SK-N-SH (cell line): ENCODE measurements at regions not wholly inside any gene's neighbourhood (a gene's known extent, or its start where the extent isn't known, plus 50 kb on each side); places are given as distances from the start of the nearest gene placed in this dataset.

Experiments used
- CTCF ChIA-PET: fragments of 300-600, 350-600 bp; formaldehyde crosslinking; extraction: SDS; loops from one replicate; lab custom pipeline; 2021; lab: Yijun Ruan, JAX
- POLR2A ChIA-PET: fragments of 350-600 bp; sonication (Branson Sonifier 250); formaldehyde crosslinking; extraction: SDS; loops from one replicate; lab custom pipeline; 2020; ENCODE audit warnings: antibody characterized with exemption, inconsistent platforms; lab: Yijun Ruan, JAX
- DNase-seq: peaks from one replicate; pipeline ENCODE4 v3.0.0; 2012
- H2AFZ ChIP-seq: fragments of 200-600 bp; sonication (generic); 2 replicates; pipeline ENCODE4 v1.8.1; 2016; ENCODE audit warnings: antibody characterized with exemption, mild to moderate bottlenecking, low read depth
- H3F3A ChIP-seq: fragments of 200-600 bp; sonication (generic); replicated peaks from 2 replicates; pipeline ENCODE3; 2016; ENCODE audit warnings: antibody characterized with exemption, mild to moderate bottlenecking; ENCODE audit not compliant: insufficient read depth
- H3K27ac ChIP-seq, 2 experiments: fragments of 200-500 bp in 1 of 2; fragments of 200-600 bp in 1 of 2; sonication (Bioruptor generic) in 1 of 2; sonication (generic), shearing (Covaris generic) in 1 of 2; 2 replicates each; pipeline versions ENCODE4 v1.5.1 to v1.6.1; 2014 to 2016; ENCODE audit warnings: low read depth in 2 of 2, inconsistent platforms in 1 of 2, low read length in 1 of 2, mild to moderate bottlenecking in 1 of 2, mixed read lengths in 1 of 2
- H3K27me3 ChIP-seq: fragments of 200-600 bp; sonication (generic), shearing (Covaris generic); 2 replicates; pipeline ENCODE4 v1.6.1; 2016; ENCODE audit warnings: mixed run types; ENCODE audit not compliant: insufficient read depth
- H3K36me3 ChIP-seq, 2 experiments: fragments of 200-500 bp in 1 of 2; fragments of 200-600 bp in 1 of 2; sonication (Bioruptor generic) in 1 of 2; sonication (generic) in 1 of 2; replicated peaks in 1 of 2; 2 replicates each; pipeline versions ENCODE3 to v1.5.1; 2014 to 2016; ENCODE audit warnings: low read length in 1 of 2, mild to moderate bottlenecking in 1 of 2; ENCODE audit not compliant: insufficient read depth in 2 of 2, control insufficient read depth in 1 of 2
- H3K4me1 ChIP-seq, 2 experiments: fragments of 200-500 bp in 1 of 2; fragments of 200-600 bp in 1 of 2; sonication (Bioruptor generic) in 1 of 2; sonication (generic), shearing (Covaris generic) in 1 of 2; 2 replicates each; pipeline versions ENCODE4 v1.5.1 to v1.6.1; 2014 to 2016; ENCODE audit warnings: low read depth in 1 of 2, low read length in 1 of 2, mixed run types in 1 of 2; ENCODE audit not compliant: insufficient read depth in 2 of 2, control insufficient read depth in 1 of 2
- H3K4me2 ChIP-seq: fragments of 200-600 bp; sonication (generic), shearing (Covaris generic); 2 replicates; pipeline ENCODE4 v1.6.1; 2017; ENCODE audit warnings: mixed run types
- H3K4me3 ChIP-seq, 2 experiments: fragments of 200-500 bp in 1 of 2; fragments of 200-600 bp in 1 of 2; sonication (Bioruptor generic) in 1 of 2; sonication (generic), shearing (Covaris generic) in 1 of 2; 2 replicates each; pipeline versions ENCODE4 v1.5.1 to v1.8.1; 2014 to 2016; ENCODE audit warnings: low read depth in 2 of 2, inconsistent platforms in 1 of 2, low read length in 1 of 2, mild to moderate bottlenecking in 1 of 2, mixed read lengths in 1 of 2, moderate library complexity in 1 of 2
- H3K79me2 ChIP-seq: fragments of 200-600 bp; sonication (generic); 2 replicates; pipeline ENCODE4 v1.8.1; 2017; ENCODE audit warnings: mild to moderate bottlenecking; ENCODE audit not compliant: insufficient read depth
- H3K9ac ChIP-seq: fragments of 200-600 bp; sonication (generic); 2 replicates; pipeline ENCODE4 v1.6.1; 2017; ENCODE audit warnings: mixed run types
- H3K9me2 ChIP-seq: fragments of 200-600 bp; sonication (generic); 2 replicates; pipeline ENCODE4 v1.6.1; 2017; ENCODE audit warnings: mixed run types
- H3K9me3 ChIP-seq: fragments of 200-600 bp; sonication (generic); 2 replicates; pipeline ENCODE4 v1.6.1; 2017; ENCODE audit warnings: mixed run types, mild to moderate bottlenecking, moderate library complexity
- H4K20me1 ChIP-seq: fragments of 200-600 bp; sonication (generic); 2 replicates; pipeline ENCODE4 v1.6.1; 2017; ENCODE audit warnings: mild to moderate bottlenecking, mixed run types; ENCODE audit not compliant: insufficient read depth
- EZH2phosphoT487 ChIP-seq: fragments of 200-600 bp; sonication (generic); IDR thresholded peaks from 2 replicates; pipeline ENCODE4 v1.6.1; 2017; ENCODE audit warnings: low read depth, mixed run types, mild to moderate bottlenecking, antibody characterized with exemption, moderate library complexity, borderline replicate concordance
- FOSL2 ChIP-seq: IDR thresholded peaks from 2 replicates; pipeline ENCODE4 v1.4.0; 2012; ENCODE audit warnings: low read depth, mild to moderate bottlenecking, moderate library complexity, borderline replicate concordance
- FOXJ3 ChIP-seq: sonication (generic); formaldehyde crosslinking; IDR thresholded peaks from 2 replicates; pipeline ENCODE4 v1.5.1; 2020; ENCODE audit warnings: mild to moderate bottlenecking, missing genetic modification reagents
- GABPA ChIP-seq: IDR thresholded peaks from 2 replicates; pipeline ENCODE4 v1.4.0; 2012; ENCODE audit warnings: low read depth, mild to moderate bottlenecking
- GATA2 ChIP-seq: sonication (generic); formaldehyde crosslinking; IDR thresholded peaks from 2 replicates; pipeline ENCODE4 v1.5.0; 2020; ENCODE audit warnings: mild to moderate bottlenecking, missing genetic modification reagents
- JUND ChIP-seq: IDR thresholded peaks from 2 replicates; pipeline ENCODE4 v1.4.0; 2012
- MEF2A ChIP-seq: IDR thresholded peaks from 2 replicates; pipeline ENCODE4 v1.4.0; 2012; ENCODE audit warnings: low read depth, borderline replicate concordance
- MXI1 ChIP-seq: IDR thresholded peaks from 2 replicates; pipeline ENCODE4 v1.6.1; 2012; ENCODE audit warnings: mild to moderate bottlenecking, low read depth, low read length, improper control_type of control experiment
- NFIC ChIP-seq: IDR thresholded peaks from 2 replicates; pipeline ENCODE4 v1.4.0; 2012; ENCODE audit warnings: borderline replicate concordance
- POLR2AphosphoS5 ChIP-seq: IDR thresholded peaks from 2 replicates; pipeline ENCODE4 v1.6.1; 2012; ENCODE audit warnings: low read depth, low read length
- RAD21 ChIP-seq: IDR thresholded peaks from 2 replicates; pipeline ENCODE4 v1.6.1; 2012; ENCODE audit warnings: mild to moderate bottlenecking, low read length
- RFX5 ChIP-seq: IDR thresholded peaks from 2 replicates; pipeline ENCODE4 v1.6.1; 2012; ENCODE audit warnings: mild to moderate bottlenecking, improper control_type of control experiment, low read length
- SIN3A ChIP-seq: IDR thresholded peaks from 2 replicates; pipeline ENCODE4 v1.6.1; 2012; ENCODE audit warnings: low read depth, mild to moderate bottlenecking, low read length, moderate library complexity, borderline replicate concordance
- TAF1 ChIP-seq: IDR thresholded peaks from 2 replicates; pipeline ENCODE4 v1.6.1; 2012; ENCODE audit warnings: low read depth, mild to moderate bottlenecking, low read length, moderate library complexity, borderline replicate concordance
- WGBS: methylation state at CpG from one replicate; pipeline ENCODE4 v1.1.6; 2017; ENCODE audit warnings: low lambda C conversion rate; 5-methylcytosine and 5-hydroxymethylcytosine counted together
- TF ChIP-seq, protein P1 (sequence below): IDR thresholded peaks from 2 replicates; pipeline ENCODE4 v1.4.0; 2012; ENCODE audit warnings: low read depth, borderline replicate concordance
- TF ChIP-seq, protein P2 (sequence below): fragments of 150-350 bp; IDR thresholded peaks from 2 replicates; pipeline ENCODE4 v1.6.1; 2017; ENCODE audit warnings: antibody characterized with exemption, low read length, low read depth, borderline replicate concordance
- TF ChIP-seq, protein P3 (sequence below): IDR thresholded peaks from 2 replicates; pipeline ENCODE4 v1.4.0; 2012; ENCODE audit warnings: low read depth, borderline replicate concordance
- TF ChIP-seq, protein P4 (sequence below): IDR thresholded peaks from 2 replicates; pipeline ENCODE4; 2012

DNA sequence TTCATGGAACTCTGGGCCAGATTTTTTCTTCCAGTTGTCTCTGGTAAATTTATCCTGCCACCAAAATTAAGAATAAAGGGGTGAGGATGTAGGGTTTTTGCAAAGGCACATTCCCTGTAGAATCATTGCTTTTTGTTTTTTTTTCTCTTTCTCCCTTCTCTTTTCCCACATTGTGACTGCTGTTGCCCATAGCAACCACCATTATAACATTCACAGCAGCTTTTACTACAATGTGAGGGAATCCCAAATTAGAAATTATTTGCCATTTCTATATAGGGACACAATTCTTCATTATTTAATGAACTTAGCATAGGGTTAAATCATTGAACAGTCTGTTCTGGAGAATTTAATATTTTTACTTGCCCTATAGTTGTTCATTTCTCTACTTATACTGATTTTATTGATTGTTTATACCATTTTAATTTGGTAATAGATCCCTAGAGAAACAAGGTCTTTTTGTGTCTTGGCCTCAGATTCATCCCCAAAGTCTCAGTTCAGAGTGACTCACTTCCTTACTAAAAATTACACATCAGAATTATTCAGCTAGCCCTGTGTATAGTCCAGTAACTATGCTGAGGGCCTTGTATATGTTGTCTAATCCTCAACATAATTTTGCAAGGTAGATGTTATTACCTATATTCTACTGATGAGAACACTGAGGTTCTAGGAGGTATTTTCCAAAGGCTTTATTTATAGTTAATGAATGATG lies 80.8 kb upstream of the ANK2 start:
- Histone ChIP-seq H3K9ac (no peak overlapping the region), H3K4me1 (peaks cover 4 to 5% of the 10 kb centered on the region in 2 experiments; a peak in 2 of 4 replicates), H3K9me2 (no peaks in the 10 kb centered on the region), H3K27me3 (no peaks in the 10 kb centered on the region), H2AFZ (no peak overlapping the region), H3K36me3 (no peaks in the 10 kb centered on the region), H3F3A (no peaks in the 10 kb centered on the region), H3K4me3 (no peak overlapping the region), H3K9me3 (no peaks in the 10 kb centered on the region), H3K27ac (peak overlapping the region in 1 of 2 experiments; percentile 45; a peak in 2 of 4 replicates), H3K4me2 (no peak overlapping the region), H3K79me2 (no peaks in the 10 kb centered on the region), H4K20me1 (no peaks in the 10 kb centered on the region)
- DNase-seq = no peak
- TF ChIP-seq, protein P1, sequence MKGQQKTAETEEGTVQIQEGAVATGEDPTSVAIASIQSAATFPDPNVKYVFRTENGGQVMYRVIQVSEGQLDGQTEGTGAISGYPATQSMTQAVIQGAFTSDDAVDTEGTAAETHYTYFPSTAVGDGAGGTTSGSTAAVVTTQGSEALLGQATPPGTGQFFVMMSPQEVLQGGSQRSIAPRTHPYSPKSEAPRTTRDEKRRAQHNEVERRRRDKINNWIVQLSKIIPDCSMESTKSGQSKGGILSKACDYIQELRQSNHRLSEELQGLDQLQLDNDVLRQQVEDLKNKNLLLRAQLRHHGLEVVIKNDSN = no peak
- TF ChIP-seq FOSL2 = peak; percentile 25; the same call in 1 of the 2 replicates
- CTCF ChIA-PET = interaction anchor here (2.0 kb wide), 1 partner anchor 206 kb away, joined by 5 read pairs; no protein-coding TSS in a partner anchor
- POLR2A ChIA-PET = no interaction called here

DNA sequence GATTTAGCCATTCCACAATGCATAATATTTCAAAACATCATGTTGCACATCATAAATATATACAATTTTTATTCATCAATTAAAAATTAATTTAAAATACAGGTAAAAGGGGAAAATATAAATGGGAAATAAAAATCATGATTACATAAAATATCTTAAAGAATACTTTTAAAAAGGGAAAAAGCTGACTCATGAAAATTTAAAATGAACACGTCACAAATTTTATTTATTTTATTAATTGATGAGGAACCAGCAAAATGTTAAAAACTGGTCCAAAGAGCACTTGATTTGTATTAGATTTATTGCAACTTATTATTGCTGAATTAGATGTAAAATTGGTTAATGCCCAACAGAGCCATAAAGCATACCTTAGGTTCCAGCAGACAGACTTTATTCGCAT lies 78.5 kb upstream of the ANK2 start:
- Histone ChIP-seq H3K9me3 (no peaks in the 10 kb centered on the region), H3K4me1 (peaks cover 12 to 23% of the 10 kb centered on the region in 2 experiments; a peak in 3 of 4 replicates), H3K27ac (no peak overlapping the region), H3K79me2 (no peaks in the 10 kb centered on the region), H3K9me2 (no peaks in the 10 kb centered on the region), H3F3A (no peaks in the 10 kb centered on the region), H2AFZ (no peak overlapping the region), H3K4me2 (no peak overlapping the region), H4K20me1 (no peaks in the 10 kb centered on the region), H3K27me3 (no peaks in the 10 kb centered on the region), H3K36me3 (no peaks in the 10 kb centered on the region), H3K9ac (no peak overlapping the region), H3K4me3 (no peak overlapping the region)
- TF ChIP-seq FOXJ3 (no peak), RAD21 (no peak), GATA2 (no peak), POLR2AphosphoS5 (no peak), MXI1 (no peak), FOSL2 (no peak), RFX5 (no peak), GABPA (no peak), JUND (no peak), NFIC (no peak), MEF2A (no peak), TAF1 (no peak), EZH2phosphoT487 (no peak), SIN3A (no peak)
- TF ChIP-seq, protein P2, sequence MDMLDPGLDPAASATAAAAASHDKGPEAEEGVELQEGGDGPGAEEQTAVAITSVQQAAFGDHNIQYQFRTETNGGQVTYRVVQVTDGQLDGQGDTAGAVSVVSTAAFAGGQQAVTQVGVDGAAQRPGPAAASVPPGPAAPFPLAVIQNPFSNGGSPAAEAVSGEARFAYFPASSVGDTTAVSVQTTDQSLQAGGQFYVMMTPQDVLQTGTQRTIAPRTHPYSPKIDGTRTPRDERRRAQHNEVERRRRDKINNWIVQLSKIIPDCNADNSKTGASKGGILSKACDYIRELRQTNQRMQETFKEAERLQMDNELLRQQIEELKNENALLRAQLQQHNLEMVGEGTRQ = no peak
- TF ChIP-seq, protein P3, sequence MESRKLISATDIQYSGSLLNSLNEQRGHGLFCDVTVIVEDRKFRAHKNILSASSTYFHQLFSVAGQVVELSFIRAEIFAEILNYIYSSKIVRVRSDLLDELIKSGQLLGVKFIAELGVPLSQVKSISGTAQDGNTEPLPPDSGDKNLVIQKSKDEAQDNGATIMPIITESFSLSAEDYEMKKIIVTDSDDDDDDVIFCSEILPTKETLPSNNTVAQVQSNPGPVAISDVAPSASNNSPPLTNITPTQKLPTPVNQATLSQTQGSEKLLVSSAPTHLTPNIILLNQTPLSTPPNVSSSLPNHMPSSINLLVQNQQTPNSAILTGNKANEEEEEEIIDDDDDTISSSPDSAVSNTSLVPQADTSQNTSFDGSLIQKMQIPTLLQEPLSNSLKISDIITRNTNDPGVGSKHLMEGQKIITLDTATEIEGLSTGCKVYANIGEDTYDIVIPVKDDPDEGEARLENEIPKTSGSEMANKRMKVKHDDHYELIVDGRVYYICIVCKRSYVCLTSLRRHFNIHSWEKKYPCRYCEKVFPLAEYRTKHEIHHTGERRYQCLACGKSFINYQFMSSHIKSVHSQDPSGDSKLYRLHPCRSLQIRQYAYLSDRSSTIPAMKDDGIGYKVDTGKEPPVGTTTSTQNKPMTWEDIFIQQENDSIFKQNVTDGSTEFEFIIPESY = no peak
- TF ChIP-seq, protein P1 = no peak
- TF ChIP-seq, protein P4, sequence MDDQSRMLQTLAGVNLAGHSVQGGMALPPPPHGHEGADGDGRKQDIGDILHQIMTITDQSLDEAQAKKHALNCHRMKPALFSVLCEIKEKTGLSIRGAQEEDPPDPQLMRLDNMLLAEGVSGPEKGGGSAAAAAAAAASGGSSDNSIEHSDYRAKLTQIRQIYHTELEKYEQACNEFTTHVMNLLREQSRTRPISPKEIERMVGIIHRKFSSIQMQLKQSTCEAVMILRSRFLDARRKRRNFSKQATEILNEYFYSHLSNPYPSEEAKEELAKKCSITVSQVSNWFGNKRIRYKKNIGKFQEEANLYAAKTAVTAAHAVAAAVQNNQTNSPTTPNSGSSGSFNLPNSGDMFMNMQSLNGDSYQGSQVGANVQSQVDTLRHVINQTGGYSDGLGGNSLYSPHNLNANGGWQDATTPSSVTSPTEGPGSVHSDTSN = no peak
- WGBS = 96% methylated on average over 2 of the region's 2 CpGs
- POLR2A ChIA-PET = no interaction called here
- CTCF ChIA-PET = interaction anchor here (0.9 kb wide), 1 partner anchor 19 kb away, joined by 3 read pairs; no protein-coding TSS in a partner anchor
- no peak for DNase-seq
